GM23338 (cell line): ENCODE measurements at regions not wholly inside any gene's neighbourhood (a gene's known extent, or its start where the extent isn't known, plus 50 kb on each side); places are given as distances from the start of the nearest gene placed in this dataset.

Source experiments
- CREB1 ChIP-seq: fragments of 250-450 bp; sonication (Bioruptor Pico); IDR thresholded peaks from 2 replicates; pipeline ENCODE4 v1.5.0; 2020; ENCODE audit warnings: low read depth, mild to moderate bottlenecking, moderate library complexity
- EZH2 ChIP-seq: fragments of 200-600 bp; sonication (generic); IDR thresholded peaks from one replicate; pipeline ENCODE4 v1.8.0; 2017; ENCODE audit warnings: antibody characterized with exemption, mild to moderate bottlenecking, low read depth; ENCODE audit not compliant: unreplicated experiment
- EZH2phosphoT487 ChIP-seq: fragments of 200-600 bp; sonication (generic); IDR thresholded peaks from one replicate; pipeline ENCODE4 v1.8.1; 2018; ENCODE audit warnings: antibody characterized with exemption; ENCODE audit not compliant: unreplicated experiment
- JUNB ChIP-seq: IDR thresholded peaks from one replicate; pipeline ENCODE4 v1.6.1; 2016; ENCODE audit warnings: antibody characterized with exemption; ENCODE audit not compliant: unreplicated experiment
- POLR2AphosphoS5 ChIP-seq: IDR thresholded peaks from 2 replicates; pipeline ENCODE4 v1.6.1; 2016; ENCODE audit warnings: antibody characterized with exemption, low read depth
- ZNF114 ChIP-seq: fragments of 250-450 bp; sonication (Bioruptor Pico); IDR thresholded peaks from 2 replicates; pipeline ENCODE4 v1.5.0; 2020; ENCODE audit warnings: mild to moderate bottlenecking, moderate library complexity
- TF ChIP-seq, protein P1 (sequence below): IDR thresholded peaks from one replicate; pipeline ENCODE4 v1.6.1; 2018; ENCODE audit warnings: antibody characterized with exemption; ENCODE audit not compliant: unreplicated experiment
- TF ChIP-seq, protein P2 (sequence below): fragments of 250-450 bp; sonication (Bioruptor Pico); IDR thresholded peaks from 2 replicates; pipeline ENCODE4 v1.5.0; 2020; ENCODE audit warnings: mild to moderate bottlenecking, moderate library complexity
- TF ChIP-seq, protein P3 (sequence below), 2 experiments: fragments of 200-600 bp in 1 of 2; sonication (generic) in 1 of 2; conservative IDR thresholded peaks; 2 replicates each; pipeline versions ENCODE4 v1.5.1 to v1.6.1; 2016 to 2017; ENCODE audit warnings: antibody characterized with exemption in 2 of 2, low read depth in 2 of 2, mild to moderate bottlenecking in 2 of 2, moderate library complexity in 1 of 2

DNA sequence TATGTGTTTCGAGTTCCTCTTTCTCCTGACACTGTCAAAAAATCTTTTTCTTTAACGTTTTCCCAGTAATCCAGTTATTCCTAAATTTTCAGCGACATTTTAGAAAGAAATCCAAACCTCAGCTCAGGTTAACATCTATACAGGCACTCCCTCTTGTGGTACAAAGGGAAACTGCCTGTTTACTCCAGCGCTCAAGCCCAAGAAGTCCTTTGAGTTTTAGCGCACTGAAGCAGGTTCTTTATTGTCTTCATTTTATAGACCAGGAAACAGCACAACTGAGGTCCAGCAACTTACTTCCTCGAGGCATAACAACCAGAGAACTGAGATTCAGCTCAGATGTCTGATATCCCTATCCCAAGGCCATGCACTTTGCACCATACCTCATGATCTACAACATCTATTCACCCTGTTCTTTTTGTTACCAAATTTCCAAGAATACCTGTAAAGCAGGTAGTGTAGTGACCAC lies 287.2 kb upstream of the MKLN1 start:
- TF ChIP-seq, protein P1, sequence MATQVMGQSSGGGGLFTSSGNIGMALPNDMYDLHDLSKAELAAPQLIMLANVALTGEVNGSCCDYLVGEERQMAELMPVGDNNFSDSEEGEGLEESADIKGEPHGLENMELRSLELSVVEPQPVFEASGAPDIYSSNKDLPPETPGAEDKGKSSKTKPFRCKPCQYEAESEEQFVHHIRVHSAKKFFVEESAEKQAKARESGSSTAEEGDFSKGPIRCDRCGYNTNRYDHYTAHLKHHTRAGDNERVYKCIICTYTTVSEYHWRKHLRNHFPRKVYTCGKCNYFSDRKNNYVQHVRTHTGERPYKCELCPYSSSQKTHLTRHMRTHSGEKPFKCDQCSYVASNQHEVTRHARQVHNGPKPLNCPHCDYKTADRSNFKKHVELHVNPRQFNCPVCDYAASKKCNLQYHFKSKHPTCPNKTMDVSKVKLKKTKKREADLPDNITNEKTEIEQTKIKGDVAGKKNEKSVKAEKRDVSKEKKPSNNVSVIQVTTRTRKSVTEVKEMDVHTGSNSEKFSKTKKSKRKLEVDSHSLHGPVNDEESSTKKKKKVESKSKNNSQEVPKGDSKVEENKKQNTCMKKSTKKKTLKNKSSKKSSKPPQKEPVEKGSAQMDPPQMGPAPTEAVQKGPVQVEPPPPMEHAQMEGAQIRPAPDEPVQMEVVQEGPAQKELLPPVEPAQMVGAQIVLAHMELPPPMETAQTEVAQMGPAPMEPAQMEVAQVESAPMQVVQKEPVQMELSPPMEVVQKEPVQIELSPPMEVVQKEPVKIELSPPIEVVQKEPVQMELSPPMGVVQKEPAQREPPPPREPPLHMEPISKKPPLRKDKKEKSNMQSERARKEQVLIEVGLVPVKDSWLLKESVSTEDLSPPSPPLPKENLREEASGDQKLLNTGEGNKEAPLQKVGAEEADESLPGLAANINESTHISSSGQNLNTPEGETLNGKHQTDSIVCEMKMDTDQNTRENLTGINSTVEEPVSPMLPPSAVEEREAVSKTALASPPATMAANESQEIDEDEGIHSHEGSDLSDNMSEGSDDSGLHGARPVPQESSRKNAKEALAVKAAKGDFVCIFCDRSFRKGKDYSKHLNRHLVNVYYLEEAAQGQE, result no peak
- TF ChIP-seq, protein P2, sequence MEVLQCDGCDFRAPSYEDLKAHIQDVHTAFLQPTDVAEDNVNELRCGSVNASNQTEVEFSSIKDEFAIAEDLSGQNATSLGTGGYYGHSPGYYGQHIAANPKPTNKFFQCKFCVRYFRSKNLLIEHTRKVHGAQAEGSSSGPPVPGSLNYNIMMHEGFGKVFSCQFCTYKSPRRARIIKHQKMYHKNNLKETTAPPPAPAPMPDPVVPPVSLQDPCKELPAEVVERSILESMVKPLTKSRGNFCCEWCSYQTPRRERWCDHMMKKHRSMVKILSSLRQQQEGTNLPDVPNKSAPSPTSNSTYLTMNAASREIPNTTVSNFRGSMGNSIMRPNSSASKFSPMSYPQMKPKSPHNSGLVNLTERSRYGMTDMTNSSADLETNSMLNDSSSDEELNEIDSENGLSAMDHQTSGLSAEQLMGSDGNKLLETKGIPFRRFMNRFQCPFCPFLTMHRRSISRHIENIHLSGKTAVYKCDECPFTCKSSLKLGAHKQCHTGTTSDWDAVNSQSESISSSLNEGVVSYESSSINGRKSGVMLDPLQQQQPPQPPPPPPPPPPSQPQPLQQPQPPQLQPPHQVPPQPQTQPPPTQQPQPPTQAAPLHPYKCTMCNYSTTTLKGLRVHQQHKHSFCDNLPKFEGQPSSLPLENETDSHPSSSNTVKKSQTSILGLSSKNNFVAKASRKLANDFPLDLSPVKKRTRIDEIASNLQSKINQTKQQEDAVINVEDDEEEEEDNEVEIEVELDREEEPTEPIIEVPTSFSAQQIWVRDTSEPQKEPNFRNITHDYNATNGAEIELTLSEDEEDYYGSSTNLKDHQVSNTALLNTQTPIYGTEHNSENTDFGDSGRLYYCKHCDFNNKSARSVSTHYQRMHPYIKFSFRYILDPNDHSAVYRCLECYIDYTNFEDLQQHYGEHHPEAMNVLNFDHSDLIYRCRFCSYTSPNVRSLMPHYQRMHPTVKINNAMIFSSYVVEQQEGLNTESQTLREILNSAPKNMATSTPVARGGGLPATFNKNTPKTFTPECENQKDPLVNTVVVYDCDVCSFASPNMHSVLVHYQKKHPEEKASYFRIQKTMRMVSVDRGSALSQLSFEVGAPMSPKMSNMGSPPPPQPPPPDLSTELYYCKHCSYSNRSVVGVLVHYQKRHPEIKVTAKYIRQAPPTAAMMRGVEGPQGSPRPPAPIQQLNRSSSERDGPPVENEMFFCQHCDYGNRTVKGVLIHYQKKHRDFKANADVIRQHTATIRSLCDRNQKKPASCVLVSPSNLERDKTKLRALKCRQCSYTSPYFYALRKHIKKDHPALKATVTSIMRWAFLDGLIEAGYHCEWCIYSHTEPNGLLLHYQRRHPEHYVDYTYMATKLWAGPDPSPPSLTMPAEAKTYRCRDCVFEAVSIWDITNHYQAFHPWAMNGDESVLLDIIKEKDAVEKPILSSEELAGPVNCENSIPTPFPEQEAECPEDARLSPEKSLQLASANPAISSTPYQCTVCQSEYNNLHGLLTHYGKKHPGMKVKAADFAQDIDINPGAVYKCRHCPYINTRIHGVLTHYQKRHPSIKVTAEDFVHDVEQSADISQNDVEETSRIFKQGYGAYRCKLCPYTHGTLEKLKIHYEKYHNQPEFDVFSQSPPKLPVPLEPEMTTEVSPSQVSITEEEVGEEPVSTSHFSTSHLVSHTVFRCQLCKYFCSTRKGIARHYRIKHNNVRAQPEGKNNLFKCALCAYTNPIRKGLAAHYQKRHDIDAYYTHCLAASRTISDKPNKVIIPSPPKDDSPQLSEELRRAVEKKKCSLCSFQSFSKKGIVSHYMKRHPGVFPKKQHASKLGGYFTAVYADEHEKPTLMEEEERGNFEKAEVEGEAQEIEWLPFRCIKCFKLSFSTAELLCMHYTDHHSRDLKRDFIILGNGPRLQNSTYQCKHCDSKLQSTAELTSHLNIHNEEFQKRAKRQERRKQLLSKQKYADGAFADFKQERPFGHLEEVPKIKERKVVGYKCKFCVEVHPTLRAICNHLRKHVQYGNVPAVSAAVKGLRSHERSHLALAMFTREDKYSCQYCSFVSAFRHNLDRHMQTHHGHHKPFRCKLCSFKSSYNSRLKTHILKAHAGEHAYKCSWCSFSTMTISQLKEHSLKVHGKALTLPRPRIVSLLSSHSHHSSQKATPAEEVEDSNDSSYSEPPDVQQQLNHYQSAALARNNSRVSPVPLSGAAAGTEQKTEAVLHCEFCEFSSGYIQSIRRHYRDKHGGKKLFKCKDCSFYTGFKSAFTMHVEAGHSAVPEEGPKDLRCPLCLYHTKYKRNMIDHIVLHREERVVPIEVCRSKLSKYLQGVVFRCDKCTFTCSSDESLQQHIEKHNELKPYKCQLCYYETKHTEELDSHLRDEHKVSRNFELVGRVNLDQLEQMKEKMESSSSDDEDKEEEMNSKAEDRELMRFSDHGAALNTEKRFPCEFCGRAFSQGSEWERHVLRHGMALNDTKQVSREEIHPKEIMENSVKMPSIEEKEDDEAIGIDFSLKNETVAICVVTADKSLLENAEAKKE (CRISPR knock-in tag), result no peak
- TF ChIP-seq EZH2, result no peak
- TF ChIP-seq, protein P3, sequence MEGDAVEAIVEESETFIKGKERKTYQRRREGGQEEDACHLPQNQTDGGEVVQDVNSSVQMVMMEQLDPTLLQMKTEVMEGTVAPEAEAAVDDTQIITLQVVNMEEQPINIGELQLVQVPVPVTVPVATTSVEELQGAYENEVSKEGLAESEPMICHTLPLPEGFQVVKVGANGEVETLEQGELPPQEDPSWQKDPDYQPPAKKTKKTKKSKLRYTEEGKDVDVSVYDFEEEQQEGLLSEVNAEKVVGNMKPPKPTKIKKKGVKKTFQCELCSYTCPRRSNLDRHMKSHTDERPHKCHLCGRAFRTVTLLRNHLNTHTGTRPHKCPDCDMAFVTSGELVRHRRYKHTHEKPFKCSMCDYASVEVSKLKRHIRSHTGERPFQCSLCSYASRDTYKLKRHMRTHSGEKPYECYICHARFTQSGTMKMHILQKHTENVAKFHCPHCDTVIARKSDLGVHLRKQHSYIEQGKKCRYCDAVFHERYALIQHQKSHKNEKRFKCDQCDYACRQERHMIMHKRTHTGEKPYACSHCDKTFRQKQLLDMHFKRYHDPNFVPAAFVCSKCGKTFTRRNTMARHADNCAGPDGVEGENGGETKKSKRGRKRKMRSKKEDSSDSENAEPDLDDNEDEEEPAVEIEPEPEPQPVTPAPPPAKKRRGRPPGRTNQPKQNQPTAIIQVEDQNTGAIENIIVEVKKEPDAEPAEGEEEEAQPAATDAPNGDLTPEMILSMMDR (conservative IDR thresholded peaks at IDR 0.05; ENCODE audit: low read depth in 2 of 2), result peak; percentile 87 to 95
- TF ChIP-seq POLR2AphosphoS5, result no peak
- TF ChIP-seq EZH2phosphoT487, result no peak
- TF ChIP-seq JUNB, result no peak
- TF ChIP-seq CREB1 (CRISPR knock-in tag), result no peak
- no peak for TF ChIP-seq ZNF114
